ENCODE measurements at regions not wholly inside any gene's neighbourhood (a gene's known extent, or its start where the extent isn't known, plus 50 kb on each side); places are given as distances from the start of the nearest gene placed in this dataset.
A peak's percentile ranks its signal among the peaks of the same experiment; 100 is the strongest.

- DNase-seq (ENCODE audit: low read depth) = no peak
These were observed 374.9 kb downstream of the MCTP2 start for GRCh38 chr15:94606286-94606685.

GRCh38 chr15:94607176-94607654 lies 375.9 kb downstream of the MCTP2 start:
- DNase-seq (ENCODE audit: low read depth) = no peak

- DNase-seq (ENCODE audit: low read depth) = no peak
These were observed 378.7 kb downstream of the MCTP2 start for GRCh38 chr15:94610069-94610468.

GRCh38 chr15:94610485-94610884 lies 379.1 kb downstream of the MCTP2 start:
- no peak for DNase-seq (ENCODE audit: low read depth)

GRCh38 chr15:94611656-94612055 lies 380.3 kb downstream of the MCTP2 start:
- DNase-seq (ENCODE audit: low read depth) = no peak

GRCh38 chr15:94615688-94616087 lies 384.3 kb downstream of the MCTP2 start:
- no peak for DNase-seq (ENCODE audit: low read depth)

GRCh38 chr15:94620632-94621031 lies 389.3 kb downstream of the MCTP2 start:
- no peak for DNase-seq (ENCODE audit: low read depth)

GRCh38 chr15:94621736-94622135 lies 390.4 kb downstream of the MCTP2 start:
- DNase-seq (ENCODE audit: low read depth) = no peak

GRCh38 chr15:94626949-94627348 lies 395.6 kb downstream of the MCTP2 start:
- no peak for DNase-seq (ENCODE audit: low read depth)

GRCh38 chr15:94631608-94632007 lies 400.2 kb downstream of the MCTP2 start:
- no peak for DNase-seq (ENCODE audit: low read depth)

GRCh38 chr15:94638183-94638582 lies 406.8 kb downstream of the MCTP2 start:
- no peak for DNase-seq (ENCODE audit: low read depth)

GRCh38 chr15:94639701-94640100 lies 408.3 kb downstream of the MCTP2 start:
- no peak for DNase-seq (ENCODE audit: low read depth)

GRCh38 chr15:94644433-94644832 lies 413.1 kb downstream of the MCTP2 start:
- no peak for DNase-seq (ENCODE audit: low read depth)

- DNase-seq (ENCODE audit: low read depth) = no peak
These were observed 421.7 kb downstream of the MCTP2 start for GRCh38 chr15:94653071-94653470.

- DNase-seq (ENCODE audit: low read depth) = no peak
These were observed 424.0 kb downstream of the MCTP2 start for GRCh38 chr15:94655249-94655880.

GRCh38 chr15:94665676-94666441 lies 434.5 kb downstream of the MCTP2 start:
- no peak for DNase-seq (ENCODE audit: low read depth)

- no peak for DNase-seq (ENCODE audit: low read depth)
These were observed 435.2 kb downstream of the MCTP2 start for GRCh38 chr15:94666553-94666952.

- DNase-seq (ENCODE audit: low read depth) = no peak
These were observed 435.7 kb downstream of the MCTP2 start for GRCh38 chr15:94667109-94667508.

GRCh38 chr15:94670438-94671034 lies 439.2 kb downstream of the MCTP2 start:
- peak; percentile 62 for DNase-seq (ENCODE audit: low read depth)

- peak; percentile 1 for DNase-seq (ENCODE audit: low read depth)
These were observed 440.6 kb downstream of the MCTP2 start for GRCh38 chr15:94671858-94672532.

GRCh38 chr15:94673801-94674200 lies 442.4 kb downstream of the MCTP2 start:
- DNase-seq (ENCODE audit: low read depth) = no peak

- no peak for DNase-seq (ENCODE audit: low read depth)
These were observed 442.9 kb downstream of the MCTP2 start for GRCh38 chr15:94674296-94674695.

Data from myocyte (in vitro differentiated cells).